Thoracic aorta (tissue), 2 donors: ENCODE measurements at regions not wholly inside any gene's neighbourhood (a gene's known extent, or its start where the extent isn't known, plus 50 kb on each side); places are given as distances from the start of the nearest gene placed in this dataset.

Source experiments
- ATAC-seq: fragments of 150-250 bp; one replicate; pipeline ENCODE4 v1.8.0; 2017; ENCODE audit warnings: low read depth; ENCODE audit not compliant: insufficient number of reproducible peaks, low FRiP score
- DNase-seq: peaks from one replicate; pipeline ENCODE4 v3.0.0-alpha.2; 2020; ENCODE audit warnings: low spot score
- H3K27ac ChIP-seq, 2 donors: fragments of 200-600 bp; sonication (generic); 1 replicate in 1 of 2; 2 replicates in 1 of 2; pipeline ENCODE4 v1.5.1; 2016; ENCODE audit warnings: mild to moderate bottlenecking in 2 of 2, moderate library complexity in 2 of 2
- H3K27me3 ChIP-seq: fragments of 200-600 bp; sonication (generic); replicated peaks from 2 replicates; pipeline ENCODE4 v1.6.0; 2016; ENCODE audit warnings: mild to moderate bottlenecking; ENCODE audit not compliant: insufficient read depth
- H3K36me3 ChIP-seq: fragments of 200-600 bp; sonication (generic); one replicate; pipeline ENCODE4 v1.5.1; 2016
- H3K4me1 ChIP-seq, 2 donors: fragments of 200-600 bp; sonication (generic); 1 replicate in 1 of 2; 2 replicates in 1 of 2; pipeline versions ENCODE4 v1.5.1 to v1.6.0; 2016; ENCODE audit warnings: low read depth in 2 of 2, mild to moderate bottlenecking in 1 of 2; ENCODE audit not compliant: control insufficient read depth in 1 of 2
- H3K4me3 ChIP-seq: fragments of 200-600 bp; sonication (generic); 2 replicates; pipeline ENCODE4 v1.5.1; 2016; ENCODE audit warnings: mild to moderate bottlenecking
- H3K9me3 ChIP-seq: fragments of 200-600 bp; sonication (generic); 2 replicates; pipeline ENCODE4 v1.5.1; 2016
- CTCF ChIP-seq: fragments of 200-600 bp; sonication (generic); IDR thresholded peaks from one replicate; pipeline ENCODE4 v1.5.1; 2019; ENCODE audit warnings: antibody characterized with exemption

GRCh38 chr20:11091511-11091910, 417.7 kb upstream of the JAG1 start:
- Histone ChIP-seq H3K27me3 (no peaks in the 10 kb centered on the region), H3K4me1 (no peaks in the 10 kb centered on the region), H3K36me3 (no peaks in the 10 kb centered on the region), H3K4me3 (no peak overlapping the region), H3K27ac (no peak overlapping the region), H3K9me3 (no peaks in the 10 kb centered on the region)
- no peak for ATAC-seq
- DNase-seq = no peak
- TF ChIP-seq CTCF = no peak

- no peak for TF ChIP-seq CTCF
- no peak overlapping the region for H3K27ac ChIP-seq
- no peaks in the 10 kb centered on the region for H3K4me1 ChIP-seq
- no peaks in the 10 kb centered on the region for H3K27me3 ChIP-seq
- no peak for ATAC-seq
- no peak overlapping the region for H3K4me3 ChIP-seq
- H3K9me3 ChIP-seq = no peaks in the 10 kb centered on the region
- no peak for DNase-seq
- H3K36me3 ChIP-seq = no peaks in the 10 kb centered on the region
Observed at GRCh38 chr20:11092151-11092550, 418.4 kb upstream of the JAG1 start.

- DNase-seq = no peak
- Histone ChIP-seq H3K4me1 (no peaks in the 10 kb centered on the region), H3K27me3 (no peaks in the 10 kb centered on the region), H3K9me3 (no peaks in the 10 kb centered on the region), H3K27ac (no peak overlapping the region), H3K4me3 (no peak overlapping the region), H3K36me3 (no peaks in the 10 kb centered on the region)
- ATAC-seq = no peak
- TF ChIP-seq CTCF = no peak
Observed at GRCh38 chr20:11094196-11094595, 420.4 kb upstream of the JAG1 start.

- TF ChIP-seq CTCF = no peak
- no peak overlapping the region for H3K4me3 ChIP-seq
- no peak for DNase-seq
Observed at GRCh38 chr20:11094711-11095110, 420.9 kb upstream of the JAG1 start.

GRCh38 chr20:11098888-11099287, 425.1 kb upstream of the JAG1 start:
- Histone ChIP-seq H3K4me3 (no peak overlapping the region), H3K27ac (no peak overlapping the region), H3K4me1 (no peaks in the 10 kb centered on the region), H3K36me3 (no peaks in the 10 kb centered on the region), H3K27me3 (no peaks in the 10 kb centered on the region), H3K9me3 (no peaks in the 10 kb centered on the region)
- ATAC-seq (no peak), DNase-seq (no peak)
- no peak for TF ChIP-seq CTCF

More at GRCh38 chr20:11094711-11095110, 420.9 kb upstream of the JAG1 start:
- H3K4me1 ChIP-seq = no peaks in the 10 kb centered on the region
- H3K36me3 ChIP-seq = no peaks in the 10 kb centered on the region
- H3K27ac ChIP-seq = no peak overlapping the region
- no peak for ATAC-seq
- H3K9me3 ChIP-seq = no peaks in the 10 kb centered on the region
- H3K27me3 ChIP-seq = no peaks in the 10 kb centered on the region
